ENCODE measurements at regions not wholly inside any gene's neighbourhood (a gene's known extent, or its start where the extent isn't known, plus 50 kb on each side); places are given as distances from the start of the nearest gene placed in this dataset.

DNA sequence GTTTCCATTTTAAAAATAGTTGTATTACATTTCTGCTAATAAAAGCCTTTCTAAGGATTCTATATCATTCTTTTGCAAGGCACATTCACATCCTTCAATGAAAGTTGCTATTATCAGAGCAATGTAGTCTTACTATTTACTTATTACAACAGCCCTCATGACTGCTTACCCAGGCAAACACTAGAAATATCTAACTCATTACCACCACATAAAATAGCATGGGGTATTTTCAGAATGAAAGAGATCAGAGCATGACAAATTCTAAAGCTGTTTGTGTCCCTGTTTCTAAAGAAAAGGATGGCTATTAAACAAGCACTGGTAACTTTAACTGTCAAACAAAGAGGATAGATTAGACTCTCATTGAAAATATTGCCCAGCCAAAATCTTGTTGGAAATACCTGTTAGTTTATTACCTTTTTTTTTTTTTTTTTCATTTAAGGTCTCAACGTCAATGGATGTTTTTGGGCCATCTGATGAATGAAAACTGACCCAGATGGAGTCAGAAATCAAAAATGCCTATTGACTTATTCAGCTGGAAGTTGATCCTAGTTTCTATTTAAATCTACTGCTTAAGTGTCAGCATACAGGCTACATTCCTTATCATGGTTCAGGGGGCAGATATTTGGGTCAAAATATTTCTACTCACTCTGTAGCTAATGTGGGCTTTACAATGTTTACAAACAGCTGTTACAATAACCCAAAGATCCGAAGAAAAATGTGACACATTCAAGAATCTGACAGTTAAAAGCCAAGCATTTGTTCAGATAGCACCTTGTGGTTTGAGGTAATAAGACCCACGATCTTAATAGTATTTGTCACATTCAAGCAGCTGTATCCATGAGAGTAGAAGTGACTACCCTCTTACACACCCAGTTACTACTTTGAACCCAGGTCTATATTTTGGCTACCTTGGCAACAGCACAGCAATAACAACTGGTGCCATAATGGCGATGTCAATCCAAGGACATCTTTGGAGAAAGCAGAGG lies 554.8 kb upstream of the MEF2C start:
- no peak for DNase-seq (ENCODE audit: low read depth in 2 of 3, low spot score in 2 of 3)

DNA sequence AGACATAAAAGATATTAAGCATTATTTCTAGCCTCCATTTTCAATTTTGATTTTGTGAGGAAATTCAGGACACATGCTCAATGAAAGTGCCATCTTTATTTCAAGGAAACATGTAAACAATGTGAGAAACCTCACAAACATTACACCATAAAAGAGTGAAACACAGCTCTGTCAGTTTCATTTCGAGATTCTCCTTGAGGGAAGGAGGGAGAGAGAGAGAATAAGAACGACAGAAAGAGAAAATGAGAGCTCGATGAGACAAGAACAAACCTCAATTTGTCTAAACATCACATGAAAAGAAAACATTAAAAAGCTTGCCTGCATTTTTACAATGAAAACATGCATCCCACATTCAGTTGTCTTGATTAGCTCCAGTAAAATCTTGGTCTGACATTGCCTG lies 553.5 kb upstream of the MEF2C start:
- no peak for DNase-seq (ENCODE audit: low read depth in 2 of 3, low spot score in 2 of 3)

DNA sequence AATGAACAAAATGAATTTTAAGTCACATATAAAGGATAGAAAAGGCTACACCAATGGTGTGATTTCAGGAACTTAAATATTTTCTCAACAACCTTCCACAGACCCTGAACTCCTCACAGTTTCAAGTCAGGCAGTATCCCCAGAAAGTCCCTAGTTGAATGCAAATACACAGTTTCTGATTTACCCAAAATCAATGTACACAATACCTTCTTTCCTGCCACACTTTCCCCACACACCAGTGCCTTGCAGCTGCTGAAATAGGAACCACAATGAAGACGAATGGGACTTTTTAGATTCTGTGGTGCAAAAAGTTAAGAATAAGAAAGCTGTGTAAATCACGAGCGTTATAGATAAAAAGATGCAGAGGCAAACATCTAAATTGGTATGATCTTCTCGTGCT lies 552.4 kb upstream of the MEF2C start:
- no peak for DNase-seq (ENCODE audit: low read depth in 2 of 3, low spot score in 2 of 3)

DNA sequence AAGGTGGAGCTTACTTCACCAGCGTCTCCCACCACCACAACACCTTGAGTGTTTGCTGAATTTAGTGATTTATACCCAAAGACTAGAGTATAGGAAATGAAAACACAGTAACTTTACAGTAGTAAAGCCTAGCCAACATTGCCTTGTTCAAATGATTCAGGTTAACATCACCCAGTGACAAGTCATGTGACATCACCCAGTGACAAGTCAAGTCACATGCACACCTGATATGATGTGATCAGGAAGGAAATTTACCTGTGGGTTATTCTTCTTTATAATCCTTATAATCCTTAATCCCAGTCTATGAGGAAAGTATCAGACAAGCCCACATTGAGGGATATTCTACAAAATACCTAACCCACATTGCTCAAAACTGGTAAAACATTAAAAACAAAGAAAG lies 545.6 kb upstream of the MEF2C start:
- no peak for DNase-seq (ENCODE audit: low read depth in 2 of 3, low spot score in 2 of 3)

DNA sequence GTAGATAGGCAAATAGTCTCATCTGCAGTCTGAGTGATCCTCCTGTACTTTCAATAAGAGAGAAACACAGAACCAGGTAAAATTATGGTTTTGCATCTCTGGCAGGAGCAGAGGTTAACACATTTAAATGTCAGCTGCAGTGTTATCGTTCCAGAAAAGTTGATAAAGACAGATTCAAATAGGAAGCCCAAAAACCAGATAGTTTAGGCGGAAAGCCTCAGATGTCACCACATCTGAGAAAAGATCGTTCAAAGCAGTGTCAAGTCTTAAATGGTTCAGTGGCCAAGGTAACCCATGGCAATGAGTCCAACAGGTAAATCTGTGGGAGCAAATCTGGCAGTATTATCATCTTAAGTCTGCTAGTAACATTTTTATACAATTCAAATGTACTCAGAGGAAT lies 542.1 kb upstream of the MEF2C start:
- no peak for DNase-seq (ENCODE audit: low read depth in 2 of 3, low spot score in 2 of 3)

DNA sequence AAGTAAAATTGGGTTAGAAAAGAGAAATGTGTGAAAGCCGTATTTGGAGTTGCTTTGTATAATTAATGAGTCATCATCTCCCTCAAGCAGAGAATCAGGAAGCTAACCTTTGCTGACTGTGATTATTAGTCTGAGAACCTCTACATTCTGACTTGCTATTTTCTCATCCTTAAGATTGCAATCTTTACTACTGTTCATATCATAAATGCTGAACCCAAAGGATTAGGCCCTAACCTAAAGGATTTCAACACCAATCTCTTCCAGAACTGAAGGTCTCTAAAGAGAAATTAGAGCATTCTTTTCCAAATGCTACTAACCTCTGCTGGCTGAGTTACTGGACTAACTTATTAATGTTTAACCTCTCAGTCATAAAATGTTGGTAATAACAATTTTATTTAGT lies 538.1 kb upstream of the MEF2C start:
- no peak for DNase-seq (ENCODE audit: low read depth in 2 of 3, low spot score in 2 of 3)

DNA sequence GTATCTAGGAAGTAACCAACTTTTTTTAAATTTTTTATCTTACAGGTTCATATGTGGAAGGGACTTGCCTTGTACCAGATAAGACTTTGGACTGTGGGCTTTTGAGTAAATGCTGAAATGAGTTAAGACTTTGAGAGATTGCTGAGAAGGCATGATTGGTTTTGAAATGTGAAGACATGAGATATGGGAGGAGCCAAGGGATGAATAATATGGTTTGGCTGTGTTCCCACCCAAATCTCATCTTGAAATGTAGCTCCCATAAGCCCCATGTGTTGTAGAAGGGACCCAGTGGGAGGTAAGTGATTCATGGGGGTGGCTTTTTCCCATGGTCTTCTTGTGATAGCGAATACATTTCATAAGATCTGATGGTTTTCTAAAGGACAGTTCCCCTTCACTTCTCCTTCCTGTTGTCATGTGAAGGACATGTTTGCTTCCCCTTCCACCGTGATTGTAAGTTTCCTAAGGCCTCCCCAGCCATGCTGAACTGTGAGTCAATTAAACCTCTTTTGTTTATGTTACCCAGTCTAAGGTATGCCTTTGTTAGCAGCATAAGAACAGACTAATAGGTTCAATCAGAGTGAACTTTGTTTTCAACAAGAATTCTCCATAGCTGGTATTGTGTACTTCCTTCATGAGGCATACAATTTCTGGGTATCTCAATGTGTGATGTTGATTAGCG lies 535.6 kb upstream of the MEF2C start:
- no peak for DNase-seq (ENCODE audit: low read depth in 2 of 3, low spot score in 2 of 3)

DNA sequence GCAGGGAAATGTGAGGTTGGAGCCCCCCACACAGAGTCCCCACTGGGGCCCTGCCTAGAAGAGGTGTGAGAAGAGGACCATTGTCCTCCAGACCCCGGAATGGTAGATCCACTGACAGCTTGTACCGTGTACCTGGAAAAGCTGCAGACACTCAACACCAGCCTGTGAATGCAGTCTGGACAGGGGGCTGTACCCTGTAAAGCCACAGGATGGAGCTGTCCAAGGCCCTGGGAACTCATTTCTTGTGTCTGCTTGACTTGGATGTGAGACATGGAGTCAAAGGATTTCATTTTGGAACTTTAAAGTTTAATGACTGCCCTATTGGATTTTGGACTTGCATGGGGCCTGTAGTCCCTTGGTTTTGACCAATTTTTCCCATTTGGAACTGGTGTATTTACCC lies 535.0 kb upstream of the MEF2C start:
- no peak for DNase-seq (ENCODE audit: low read depth in 2 of 3, low spot score in 2 of 3)

DNA sequence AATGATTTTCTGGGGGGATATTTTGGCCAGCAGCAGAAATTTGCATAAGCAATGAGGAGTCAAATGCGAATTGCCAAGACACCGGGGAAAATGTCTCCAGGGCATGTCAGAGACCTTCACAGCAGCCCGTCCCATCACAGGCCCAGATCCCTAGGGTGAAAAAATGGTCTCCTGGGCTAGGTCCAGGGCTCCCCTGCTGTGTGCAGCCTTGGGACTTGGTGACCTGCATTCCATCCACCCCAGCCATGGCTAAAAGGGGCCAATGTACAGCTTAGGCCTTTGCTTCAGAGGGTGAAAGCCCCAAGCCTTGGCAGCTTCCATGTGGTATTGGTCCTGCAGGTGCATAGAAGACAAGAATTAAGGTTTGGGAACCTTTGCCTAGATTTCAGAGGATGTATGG lies 534.5 kb upstream of the MEF2C start:
- no peak for DNase-seq (ENCODE audit: low read depth in 2 of 3, low spot score in 2 of 3)

DNA sequence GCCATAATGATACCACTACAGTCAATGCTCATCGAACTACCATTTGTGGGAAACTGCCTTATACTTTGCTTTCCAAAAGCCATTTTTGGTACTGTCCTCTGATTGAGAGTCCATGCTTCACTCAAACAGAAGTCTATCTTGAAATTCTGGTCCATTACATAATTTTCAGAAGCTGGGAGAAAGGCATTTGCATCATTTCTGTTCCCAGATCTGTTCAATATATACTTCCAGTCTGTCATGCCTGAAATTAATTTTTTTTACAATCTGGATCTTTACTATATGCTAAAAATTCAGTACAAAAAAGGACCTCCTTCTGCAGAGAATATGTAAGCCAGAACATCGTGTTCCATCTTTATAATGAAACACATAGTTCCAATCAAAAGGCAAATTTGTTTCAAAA lies 528.9 kb upstream of the MEF2C start:
- no peak for DNase-seq (ENCODE audit: low read depth in 2 of 3, low spot score in 2 of 3)

DNA sequence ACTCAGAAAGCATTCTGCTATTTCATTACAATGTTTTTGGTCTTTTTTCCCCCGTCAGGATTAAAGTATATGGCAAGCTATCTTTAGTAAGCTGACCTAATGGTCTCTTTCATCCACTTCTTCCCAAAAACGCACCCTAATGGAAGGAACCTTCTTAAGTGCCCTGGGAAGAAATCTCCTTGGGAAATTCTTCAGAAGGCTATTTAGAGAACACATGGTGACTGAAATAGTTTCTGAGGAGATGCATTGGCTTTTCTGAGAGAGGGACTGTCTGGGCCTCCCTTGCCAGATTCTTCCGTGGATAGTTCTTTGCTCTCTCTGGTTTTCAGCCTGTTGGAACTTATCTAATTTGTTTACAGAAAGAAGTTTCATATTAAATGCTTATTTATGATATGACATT lies 524.1 kb upstream of the MEF2C start:
- DNase-seq (ENCODE audit: low read depth in 2 of 3, low spot score in 2 of 3): no peak

DNA sequence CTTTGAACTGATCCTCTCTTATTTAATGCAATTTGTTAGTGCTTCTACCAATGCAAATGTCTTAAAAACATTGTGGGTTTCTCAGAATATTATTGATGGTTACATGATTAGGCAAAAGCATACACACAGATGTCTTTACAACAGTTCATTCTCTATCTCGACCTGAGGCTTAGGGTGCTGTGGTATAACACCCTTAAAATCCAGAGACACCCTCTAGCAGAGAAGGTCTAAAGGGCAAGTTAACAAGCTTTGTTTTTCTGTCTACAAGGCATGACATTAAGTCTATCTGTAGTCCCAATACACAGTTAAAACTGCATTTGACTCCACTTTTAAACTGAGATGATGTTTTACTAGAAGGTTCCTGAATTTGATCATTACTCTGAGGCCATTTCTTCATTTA lies 518.7 kb upstream of the MEF2C start:
- DNase-seq (ENCODE audit: low read depth in 2 of 3, low spot score in 2 of 3): no peak

DNA sequence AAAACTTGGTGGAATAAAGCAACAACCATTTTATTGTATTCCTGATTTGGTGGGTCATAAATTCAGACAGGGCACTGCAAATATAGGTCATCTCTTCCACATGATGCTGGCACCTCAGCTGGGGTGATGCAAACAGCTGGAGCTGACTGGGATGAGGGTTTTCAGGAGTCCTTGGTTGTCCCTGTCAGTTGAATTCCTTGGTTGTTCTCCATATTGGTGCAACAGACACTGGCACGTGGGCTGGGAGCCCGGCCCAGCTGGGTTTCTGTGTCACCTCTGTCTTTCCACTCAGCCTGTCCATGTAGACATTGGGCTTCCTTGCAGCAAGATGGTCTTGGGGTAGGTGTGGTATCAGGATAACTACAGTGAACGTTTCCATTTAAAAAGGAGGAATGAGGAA lies 518.0 kb upstream of the MEF2C start:
- no peak for DNase-seq (ENCODE audit: low read depth in 2 of 3, low spot score in 2 of 3)

DNA sequence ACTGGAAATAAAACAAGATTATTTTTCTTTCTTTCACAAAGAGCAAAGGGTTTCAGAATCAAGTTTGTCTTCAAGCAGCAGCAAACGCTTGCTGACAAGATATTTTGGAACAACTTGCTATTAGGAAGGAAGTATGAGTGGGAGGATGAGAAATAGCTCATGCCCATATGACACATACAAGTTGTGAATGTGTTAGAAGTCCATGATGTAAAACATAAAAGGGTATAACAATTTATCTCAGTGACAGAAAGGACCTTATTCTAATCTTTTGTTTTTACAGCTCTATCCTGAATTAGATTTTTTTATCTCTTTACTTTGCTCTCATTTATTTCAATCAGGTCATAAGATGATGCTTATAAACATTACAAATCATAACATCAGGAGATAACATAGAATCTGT lies 516.6 kb upstream of the MEF2C start:
- no peak for DNase-seq (ENCODE audit: low read depth in 2 of 3, low spot score in 2 of 3)

DNA sequence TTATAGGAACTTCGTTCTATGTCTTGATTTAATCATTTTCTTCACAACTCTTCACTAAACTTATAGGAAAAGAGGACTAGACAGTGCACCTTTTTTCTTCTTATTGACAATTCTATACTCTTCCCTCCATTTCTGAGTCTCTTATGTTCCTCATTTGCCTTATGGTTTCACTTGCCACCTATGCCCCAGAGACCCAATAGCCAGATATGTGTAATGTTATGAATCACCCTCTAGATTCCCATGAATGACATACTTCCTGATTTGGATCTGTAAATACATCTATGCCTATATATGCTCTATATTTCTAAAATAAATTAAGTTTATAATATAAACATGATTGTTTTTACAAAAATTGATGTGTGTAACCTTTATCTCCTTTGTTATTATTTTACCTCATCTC lies 514.1 kb upstream of the MEF2C start:
- DNase-seq (ENCODE audit: low read depth in 2 of 3, low spot score in 2 of 3): no peak

DNA sequence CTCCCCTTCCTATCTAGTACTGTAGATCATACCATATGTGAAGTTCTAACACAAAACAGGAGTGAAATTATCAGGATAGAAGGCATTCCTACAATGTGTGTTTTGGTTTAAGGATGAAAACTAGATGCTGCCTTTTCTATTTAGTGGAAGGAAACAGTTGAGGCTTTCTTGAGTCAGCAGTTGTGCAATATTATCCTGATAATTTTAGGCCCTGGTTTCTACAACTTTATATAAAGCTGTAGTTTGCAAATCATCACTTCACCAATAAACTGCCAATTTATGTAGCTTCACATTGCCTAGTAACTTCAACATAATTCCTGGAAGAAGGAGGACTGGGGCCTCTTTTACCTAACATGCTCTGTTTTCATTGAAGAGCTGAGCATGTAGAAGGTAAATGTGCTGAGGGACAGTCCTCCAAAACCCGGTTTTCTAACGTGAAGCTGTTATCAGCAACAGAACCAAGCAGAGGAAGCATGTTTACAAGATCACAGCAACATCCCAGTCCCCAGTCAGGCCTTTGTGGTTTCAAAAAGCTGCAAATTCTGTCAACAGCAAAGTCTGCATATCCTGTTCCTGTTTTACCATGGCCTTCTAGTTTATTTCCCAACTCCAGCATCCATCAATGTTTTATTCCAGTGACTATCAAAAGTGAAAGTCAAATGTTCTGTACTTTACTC lies 513.4 kb upstream of the MEF2C start:
- no peak for DNase-seq (ENCODE audit: low read depth in 2 of 3, low spot score in 2 of 3)

DNA sequence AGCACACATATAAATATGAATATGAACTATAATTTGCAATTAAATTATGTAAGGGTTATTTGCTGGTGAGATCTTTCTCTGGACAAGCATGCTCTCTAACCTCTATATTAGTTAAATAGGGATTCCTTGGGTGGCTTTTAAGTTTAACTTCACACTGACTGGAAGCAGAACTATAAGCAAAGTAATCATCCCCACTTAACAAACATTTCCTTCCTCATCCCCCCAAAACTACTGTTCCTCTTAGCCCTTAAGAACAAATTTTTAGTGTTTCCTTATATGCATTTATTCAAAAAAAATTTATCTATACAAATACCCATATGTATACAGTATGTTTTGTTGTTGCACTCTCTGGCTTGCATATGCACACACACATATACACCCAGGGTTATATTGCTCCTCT lies 512.1 kb upstream of the MEF2C start:
- DNase-seq (ENCODE audit: low read depth in 2 of 3, low spot score in 2 of 3): no peak

DNA sequence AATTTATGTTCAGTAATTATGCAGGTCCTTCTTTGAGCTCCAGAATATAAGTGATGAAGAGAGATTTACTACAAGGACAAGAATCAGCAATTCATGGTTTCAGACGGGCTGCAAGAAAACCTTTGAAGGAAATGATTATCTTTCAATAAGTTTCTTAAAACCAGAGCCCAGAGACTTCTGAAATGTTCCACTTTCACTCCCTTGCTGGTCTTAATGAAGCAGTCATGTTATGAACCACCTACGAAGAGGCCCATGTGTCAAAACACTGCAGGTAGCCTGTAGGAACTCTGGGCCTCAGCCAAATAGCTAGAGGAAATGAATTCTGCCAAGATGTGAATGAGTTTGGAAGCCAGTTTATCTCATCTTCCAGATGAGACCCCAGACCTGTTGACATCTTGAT lies 505.9 kb upstream of the MEF2C start:
- no peak for DNase-seq (ENCODE audit: low read depth in 2 of 3, low spot score in 2 of 3)

DNA sequence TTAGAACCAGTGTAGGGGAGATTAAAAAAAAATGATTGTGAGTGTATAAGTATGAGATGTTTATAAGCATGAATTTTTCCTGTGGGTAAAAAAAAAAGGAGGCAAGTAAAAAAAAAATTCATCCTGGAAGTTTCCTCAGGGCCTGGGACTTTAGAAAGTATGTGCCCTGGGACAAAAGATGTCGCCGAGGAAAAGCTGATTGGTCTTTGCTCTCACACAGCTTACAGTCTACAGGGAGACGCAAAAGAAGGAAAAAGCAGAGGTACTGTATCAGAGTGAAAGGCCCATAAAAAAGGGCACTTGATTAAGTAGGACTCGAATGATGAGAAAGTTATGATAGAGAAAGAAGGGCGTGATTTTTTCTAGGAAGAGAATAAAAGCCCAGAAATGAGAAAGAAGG lies 501.4 kb upstream of the MEF2C start:
- DNase-seq (ENCODE audit: low read depth in 2 of 3, low spot score in 2 of 3): no peak

DNA sequence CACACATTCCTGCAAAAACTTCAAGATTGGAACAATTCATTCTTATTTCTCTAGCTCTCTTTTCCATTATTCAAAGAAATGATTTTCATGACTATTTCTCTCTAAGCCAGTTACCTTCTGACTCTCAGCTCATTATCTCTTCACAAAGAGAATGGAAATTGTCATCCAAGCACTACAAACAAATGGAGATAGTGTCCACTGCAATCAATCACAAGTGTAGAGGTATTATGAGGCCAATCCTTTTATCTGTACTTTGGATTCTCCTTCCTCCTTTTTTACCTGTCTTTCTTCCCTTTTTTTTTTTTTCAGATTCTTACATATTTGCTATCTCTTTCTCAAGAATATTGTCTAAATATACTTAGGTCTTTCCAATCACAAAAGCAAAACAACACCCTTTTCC lies 497.7 kb upstream of the MEF2C start:
- DNase-seq (ENCODE audit: low read depth in 2 of 3, low spot score in 2 of 3): no peak

DNA sequence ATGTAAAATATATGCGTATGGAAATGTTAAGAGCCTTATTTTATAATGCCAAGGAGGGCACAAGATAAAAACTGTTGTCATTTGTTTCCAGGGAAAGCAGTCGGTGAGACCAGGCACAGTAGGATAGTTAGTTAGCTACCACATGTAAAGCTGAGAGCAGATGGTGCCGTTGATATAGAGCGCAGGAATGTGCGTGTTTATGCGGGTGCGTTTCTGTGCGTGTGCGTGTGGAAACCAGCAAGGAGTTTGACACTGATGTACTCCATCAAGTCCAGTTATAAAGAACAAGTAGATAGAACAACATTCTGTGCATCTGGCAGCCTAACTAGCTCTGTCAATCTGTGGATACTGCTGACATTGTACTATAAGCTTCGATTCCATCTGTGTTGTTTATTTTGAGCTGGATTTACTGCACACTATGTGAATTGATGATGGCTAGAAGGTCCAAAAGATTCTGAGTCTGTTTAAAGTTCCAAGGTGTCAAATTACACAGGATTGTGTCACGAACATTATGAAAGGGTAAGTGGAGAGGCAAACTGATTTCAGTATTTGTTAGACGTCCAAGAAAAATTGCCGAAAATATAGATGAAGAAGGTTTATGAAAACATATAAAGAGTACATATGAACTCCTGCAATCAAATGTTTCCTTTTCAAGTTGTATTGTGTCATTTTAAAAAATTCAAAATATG lies 494.9 kb upstream of the MEF2C start:
- no peak for DNase-seq (ENCODE audit: low read depth in 2 of 3, low spot score in 2 of 3)

All from activated CD8-positive, alpha-beta memory T cell treated with anti-CD3 and anti-CD28 coated beads for 48 hours (primary cell).